H9 (cell line): ENCODE measurements at regions not wholly inside any gene's neighbourhood (a gene's known extent, or its start where the extent isn't known, plus 50 kb on each side); places are given as distances from the start of the nearest gene placed in this dataset.

ENCODE experiments used
- DNase-seq: peaks from one replicate; pipeline ENCODE4 v3.0.0-alpha.2; 2017
- H2AFZ ChIP-seq: one replicate; pipeline ENCODE4 v1.6.1; 2013; ENCODE audit warnings: mild to moderate bottlenecking, low read length, control low read depth, moderate library complexity
- H2AK5ac ChIP-seq: 2 replicates; pipeline ENCODE4 v1.6.1; 2013; ENCODE audit warnings: low read length, control low read depth, mixed read lengths; ENCODE audit not compliant: insufficient read length
- H2BK120ac ChIP-seq: one replicate; pipeline ENCODE4 v1.6.1; 2013; ENCODE audit warnings: low read depth, mild to moderate bottlenecking, low read length, control low read depth, inconsistent platforms; ENCODE audit not compliant: poor library complexity, severe bottlenecking
- H2BK12ac ChIP-seq: 2 replicates; pipeline ENCODE4 v1.6.1; 2013; ENCODE audit warnings: low read length, control low read depth, mixed read lengths, low read depth; ENCODE audit not compliant: insufficient read length
- H2BK15ac ChIP-seq: 2 replicates; pipeline ENCODE4 v1.6.1; 2013; ENCODE audit warnings: low read depth, low read length, control low read depth
- H2BK20ac ChIP-seq: one replicate; pipeline ENCODE4 v1.6.1; 2013; ENCODE audit warnings: low read depth, mild to moderate bottlenecking, low read length, control low read depth, inconsistent platforms; ENCODE audit not compliant: poor library complexity, severe bottlenecking
- H2BK5ac ChIP-seq: 2 replicates; pipeline ENCODE4 v1.6.1; 2013; ENCODE audit warnings: low read length, control low read depth, mixed read lengths; ENCODE audit not compliant: insufficient read length
- H3K14ac ChIP-seq: 2 replicates; pipeline ENCODE4 v1.6.1; 2013; ENCODE audit warnings: low read length, control low read depth; ENCODE audit not compliant: insufficient read depth
- H3K18ac ChIP-seq: 2 replicates; pipeline ENCODE4 v1.6.1; 2013; ENCODE audit warnings: low read depth, mild to moderate bottlenecking, mixed read lengths, low read length, control low read depth; ENCODE audit not compliant: insufficient read length
- H3K23ac ChIP-seq: 2 replicates; pipeline ENCODE4 v1.6.1; 2013; ENCODE audit warnings: low read length, control low read depth, mixed read lengths, low read depth; ENCODE audit not compliant: insufficient read length
- H3K23me2 ChIP-seq: 2 replicates; pipeline ENCODE4 v1.6.1; 2013; ENCODE audit warnings: low read depth, mild to moderate bottlenecking, mixed read lengths, low read length, control low read depth; ENCODE audit not compliant: insufficient read length, poor library complexity, severe bottlenecking
- H3K27ac ChIP-seq: 2 replicates; pipeline ENCODE4 v1.5.1; 2013; ENCODE audit warnings: low read length, control low read depth, mixed read lengths, low read depth; ENCODE audit not compliant: insufficient read length
- H3K27me3 ChIP-seq: 2 replicates; pipeline ENCODE4 v1.6.1; 2013; ENCODE audit warnings: low read length, control low read depth, inconsistent platforms; ENCODE audit not compliant: insufficient read depth
- H3K4ac ChIP-seq: 2 replicates; pipeline ENCODE4 v1.6.1; 2013; ENCODE audit warnings: low read depth, mild to moderate bottlenecking, control low read depth, inconsistent platforms, low read length, moderate library complexity
- H3K4me1 ChIP-seq: 2 replicates; pipeline ENCODE4 v1.6.1; 2013; ENCODE audit warnings: low read length, control low read depth, inconsistent platforms; ENCODE audit not compliant: insufficient read depth
- H3K4me2 ChIP-seq: 2 replicates; pipeline ENCODE4 v1.6.1; 2013; ENCODE audit warnings: low read length, control low read depth, mixed read lengths; ENCODE audit not compliant: insufficient read length, insufficient read depth
- H3K56ac ChIP-seq: 2 replicates; pipeline ENCODE4 v1.6.1; 2013; ENCODE audit warnings: low read depth, mild to moderate bottlenecking, mixed read lengths, low read length, control low read depth; ENCODE audit not compliant: insufficient read length
- H3K79me1 ChIP-seq: 2 replicates; pipeline ENCODE4 v1.6.1; 2013; ENCODE audit warnings: low read depth, mild to moderate bottlenecking, moderate library complexity, low read length, control low read depth, inconsistent platforms; ENCODE audit not compliant: insufficient read depth, poor library complexity, severe bottlenecking
- H3K79me2 ChIP-seq: 2 replicates; pipeline ENCODE4 v1.6.1; 2013; ENCODE audit warnings: low read length, control low read depth, inconsistent platforms; ENCODE audit not compliant: insufficient read depth
- H3K9ac ChIP-seq: 2 replicates; pipeline ENCODE4 v1.6.1; 2013; ENCODE audit warnings: low read length, control low read depth, mixed read lengths; ENCODE audit not compliant: insufficient read length; ENCODE audit errors: extremely low read depth
- H3K9me3 ChIP-seq: one replicate; pipeline ENCODE4 v1.6.1; 2013; ENCODE audit warnings: low read depth, low read length, inconsistent platforms; ENCODE audit not compliant: control insufficient read depth
- H3T11ph ChIP-seq: one replicate; pipeline ENCODE4 v1.6.1; 2013; ENCODE audit warnings: mild to moderate bottlenecking, low read length, control low read depth, inconsistent platforms
- H4K20me1 ChIP-seq: one replicate; pipeline ENCODE4 v1.6.1; 2013; ENCODE audit not compliant: control insufficient read depth, insufficient read length, insufficient read depth
- H4K5ac ChIP-seq: 2 replicates; pipeline ENCODE4 v1.6.1; 2013; ENCODE audit warnings: low read depth, mild to moderate bottlenecking, mixed read lengths, low read length, control low read depth; ENCODE audit not compliant: insufficient read length
- H4K8ac ChIP-seq: replicated peaks from 2 replicates; pipeline ENCODE4 v1.6.1; 2013; ENCODE audit warnings: low read length, control low read depth, mixed read lengths, low read depth; ENCODE audit not compliant: insufficient read length
- H4K91ac ChIP-seq: 2 replicates; pipeline ENCODE4 v1.6.1; 2013; ENCODE audit warnings: low read depth, mild to moderate bottlenecking, moderate library complexity, mixed read lengths, low read length, control low read depth; ENCODE audit not compliant: insufficient read length
- H3K27ac Mint-ChIP-seq, 3 experiments: 2 replicates in 2 of 3; 3 replicates in 1 of 3; pipeline ENCODE4 v1.8.0; 2020 to 2021; ENCODE audit warnings: mixed read lengths in 3 of 3, mild to moderate bottlenecking in 1 of 3, moderate library complexity in 1 of 3
- H3K27me3 Mint-ChIP-seq: 2 replicates; pipeline ENCODE4 v1.8.0; 2021; ENCODE audit warnings: low read depth, mild to moderate bottlenecking, moderate library complexity, mixed read lengths
- H3K36me3 Mint-ChIP-seq, 3 experiments: 2 replicates in 2 of 3; 3 replicates in 1 of 3; pipeline ENCODE4 v1.8.0; 2020 to 2021; ENCODE audit warnings: low read depth in 3 of 3, mixed read lengths in 3 of 3; ENCODE audit not compliant: insufficient read depth in 1 of 3
- H3K4me1 Mint-ChIP-seq, 2 experiments: 2 replicates each; pipeline ENCODE4 v1.8.0; 2020; ENCODE audit warnings: mixed read lengths in 2 of 2
- H3K4me3 Mint-ChIP-seq, 2 experiments: 2 replicates in 1 of 2; 3 replicates in 1 of 2; pipeline ENCODE4 v1.8.0; 2020 to 2021; ENCODE audit warnings: mild to moderate bottlenecking in 2 of 2, mixed read lengths in 2 of 2, moderate library complexity in 1 of 2
- H3K9me3 Mint-ChIP-seq, 2 experiments: 2 replicates in 1 of 2; 3 replicates in 1 of 2; pipeline ENCODE4 v1.8.0; 2020; ENCODE audit warnings: mild to moderate bottlenecking in 2 of 2, mixed read lengths in 2 of 2, moderate library complexity in 1 of 2
- CTCF ChIP-seq: fragments of 200-600 bp; sonication (generic); conservative IDR thresholded peaks from 3 replicates; pipeline ENCODE4 v1.8.0; 2021; ENCODE audit warnings: antibody characterized with exemption, mild to moderate bottlenecking
- WGBS: extraction: QIAGEN DNeasy Blood & Tissue Kit; methylation state at CpG from one replicate; pipeline ENCODE4 v1.1.7; 2013; ENCODE audit warnings: missing lambda C conversion rate, low lambda C conversion rate, mixed read lengths; ENCODE audit not compliant: insufficient read length; ENCODE audit errors: extremely low coverage; 5-methylcytosine and 5-hydroxymethylcytosine counted together

- H3K27ac ChIP-seq, result no peak overlapping the region
- H3K27me3 Mint-ChIP-seq, result no peaks in the 10 kb centered on the region
These were observed 488.6 kb downstream of the MRPL39 start for GRCh38 chr21:25118648-25119047.

More at GRCh38 chr21:25118648-25119047, 488.6 kb downstream of the MRPL39 start:
- Mint-ChIP-seq H3K4me3 (no peak overlapping the region), H3K9me3 (peaks cover 42 to 58% of the 10 kb centered on the region in 2 experiments), H3K36me3 (no peaks in the 10 kb centered on the region; a peak in 1 of 7 replicates), H3K4me1 (no peaks in the 10 kb centered on the region), H3K27ac (no peak overlapping the region)
- no peaks in the 10 kb centered on the region for H3K79me1 ChIP-seq
- H3K18ac ChIP-seq, result no peak overlapping the region
- no peak overlapping the region for H2BK120ac ChIP-seq
- no peak overlapping the region for H3K14ac ChIP-seq
- no peaks in the 10 kb centered on the region for H3K9me3 ChIP-seq
- no peak overlapping the region for H3K56ac ChIP-seq
- H3K4me1 ChIP-seq, result no peaks in the 10 kb centered on the region
- H3K27me3 ChIP-seq, result no peaks in the 10 kb centered on the region
- no peak overlapping the region for H3T11ph ChIP-seq
- no peaks in the 10 kb centered on the region for H4K20me1 ChIP-seq
- H4K5ac ChIP-seq, result no peak overlapping the region
- H2BK15ac ChIP-seq, result no peak overlapping the region
- no peaks in the 10 kb centered on the region for H3K23me2 ChIP-seq
- H3K9ac ChIP-seq, result no peak overlapping the region
- H3K4ac ChIP-seq, result no peak overlapping the region
- H2AFZ ChIP-seq, result no peak overlapping the region
- no CpG with 5 or more reads among the region's 13 CpGs for WGBS
- no peak for TF ChIP-seq CTCF
- no peak overlapping the region for H4K91ac ChIP-seq
- no peak for DNase-seq
- H3K23ac ChIP-seq, result no peak overlapping the region
- no peak overlapping the region for H2BK12ac ChIP-seq
- H4K8ac ChIP-seq, result no peak overlapping the region
- H2BK5ac ChIP-seq, result no peak overlapping the region
- H2AK5ac ChIP-seq, result no peak overlapping the region
- no peak overlapping the region for H3K4me2 ChIP-seq
- H2BK20ac ChIP-seq, result no peak overlapping the region
- H3K79me2 ChIP-seq, result no peaks in the 10 kb centered on the region
